Loucy (cell line): ENCODE measurements at regions not wholly inside any gene's neighbourhood (a gene's known extent, or its start where the extent isn't known, plus 50 kb on each side); places are given as distances from the start of the nearest gene placed in this dataset.

Source experiments
- EZH2phosphoT487 ChIP-seq: fragments of 200-600 bp; IDR thresholded peaks from 2 replicates; pipeline ENCODE4 v1.6.1; 2018; ENCODE audit warnings: antibody characterized with exemption, mild to moderate bottlenecking, moderate library complexity, borderline replicate concordance
- TF ChIP-seq, protein P1 (sequence below): fragments of 200-600 bp; sonication (generic); conservative IDR thresholded peaks from 2 replicates; pipeline ENCODE4 v1.5.1; 2014; ENCODE audit warnings: mild to moderate bottlenecking, antibody characterized with exemption, low read length

DNA sequence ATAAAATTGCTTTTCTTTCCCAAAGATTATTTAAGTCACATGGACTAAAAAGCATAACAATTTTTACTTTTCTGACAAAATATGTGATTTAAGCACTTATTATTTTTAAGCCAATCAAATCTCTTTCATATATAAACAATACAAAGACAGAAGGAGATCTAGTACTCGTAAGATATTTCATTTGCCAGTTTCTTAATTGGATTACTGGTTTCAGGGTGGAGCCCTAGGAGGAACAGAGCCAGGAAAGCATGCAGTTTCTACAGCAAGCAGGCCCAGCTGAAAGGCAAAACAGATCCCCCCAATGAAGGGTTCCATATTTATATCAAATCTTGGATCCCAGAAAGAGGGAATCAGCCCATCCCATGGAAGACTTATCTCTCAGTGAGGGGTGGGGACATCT, 177.0 kb downstream of the KIF18A start:
- no peak for TF ChIP-seq EZH2phosphoT487
- TF ChIP-seq, protein P1, sequence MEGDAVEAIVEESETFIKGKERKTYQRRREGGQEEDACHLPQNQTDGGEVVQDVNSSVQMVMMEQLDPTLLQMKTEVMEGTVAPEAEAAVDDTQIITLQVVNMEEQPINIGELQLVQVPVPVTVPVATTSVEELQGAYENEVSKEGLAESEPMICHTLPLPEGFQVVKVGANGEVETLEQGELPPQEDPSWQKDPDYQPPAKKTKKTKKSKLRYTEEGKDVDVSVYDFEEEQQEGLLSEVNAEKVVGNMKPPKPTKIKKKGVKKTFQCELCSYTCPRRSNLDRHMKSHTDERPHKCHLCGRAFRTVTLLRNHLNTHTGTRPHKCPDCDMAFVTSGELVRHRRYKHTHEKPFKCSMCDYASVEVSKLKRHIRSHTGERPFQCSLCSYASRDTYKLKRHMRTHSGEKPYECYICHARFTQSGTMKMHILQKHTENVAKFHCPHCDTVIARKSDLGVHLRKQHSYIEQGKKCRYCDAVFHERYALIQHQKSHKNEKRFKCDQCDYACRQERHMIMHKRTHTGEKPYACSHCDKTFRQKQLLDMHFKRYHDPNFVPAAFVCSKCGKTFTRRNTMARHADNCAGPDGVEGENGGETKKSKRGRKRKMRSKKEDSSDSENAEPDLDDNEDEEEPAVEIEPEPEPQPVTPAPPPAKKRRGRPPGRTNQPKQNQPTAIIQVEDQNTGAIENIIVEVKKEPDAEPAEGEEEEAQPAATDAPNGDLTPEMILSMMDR, result no peak
